BJ (cell line): ENCODE measurements at regions not wholly inside any gene's neighbourhood (a gene's known extent, or its start where the extent isn't known, plus 50 kb on each side); places are given as distances from the start of the nearest gene placed in this dataset.
"Not testable (repeated sequence)": the region's sequence is repeated elsewhere in the genome, so short reads cannot be mapped to it uniquely, and the experiment has no call there.

ENCODE experiments used
- CTCF ChIA-PET: fragments of 350-600 bp; formaldehyde crosslinking; extraction: SDS; loops from one replicate; lab custom pipeline; 2021; ENCODE audit warnings: antibody characterized with exemption, inconsistent platforms; lab: Yijun Ruan, JAX
- POLR2A ChIA-PET: fragments of 300-600 bp; sonication (Branson Sonifier 250); formaldehyde crosslinking; extraction: SDS; loops from one replicate; lab custom pipeline; 2021; ENCODE audit warnings: antibody characterized with exemption; lab: Charles Lee
- DNase-seq: peaks from one replicate; pipeline ENCODE4 v3.0.0-alpha.2; 2011; ENCODE audit warnings: low read depth
- H3K27me3 ChIP-seq: 2 replicates; pipeline ENCODE4 v1.6.0; 2011; ENCODE audit warnings: low read length; ENCODE audit not compliant: control insufficient read depth, insufficient read depth
- H3K36me3 ChIP-seq: 2 replicates; pipeline ENCODE4 v1.5.1; 2011; ENCODE audit warnings: low read length; ENCODE audit not compliant: control insufficient read depth, insufficient read depth
- H3K4me3 ChIP-seq: 2 replicates; pipeline ENCODE4 v1.5.1; 2011; ENCODE audit warnings: low read depth, mild to moderate bottlenecking, control low read depth, low read length
- CTCF ChIP-seq: IDR thresholded peaks from 2 replicates; pipeline ENCODE4 v1.5.1; 2011; ENCODE audit warnings: low read depth, mild to moderate bottlenecking, control low read depth, inconsistent platforms, low read length, moderate library complexity; ENCODE audit not compliant: insufficient read depth

- POLR2A ChIA-PET = no interaction called here
- no peak for TF ChIP-seq CTCF
- CTCF ChIA-PET = no interaction called here
- Histone ChIP-seq H3K27me3 (no peaks in the 10 kb centered on the region), H3K4me3 (no peak overlapping the region), H3K36me3 (no peaks in the 10 kb centered on the region)
- DNase-seq = no peak
These were observed 148.1 kb upstream of the ZNF92 start for GRCh38 chr7:65225422-65226006.

- no peak for TF ChIP-seq CTCF
- CTCF ChIA-PET = no interaction called here
- no peaks in the 10 kb centered on the region for H3K36me3 ChIP-seq
- POLR2A ChIA-PET = no interaction called here
- no peaks in the 10 kb centered on the region for H3K27me3 ChIP-seq
- H3K4me3 ChIP-seq = no peak overlapping the region
- no peak for DNase-seq
These were observed 151.0 kb upstream of the ZNF92 start for GRCh38 chr7:65222655-65223054.

- ChIA-PET CTCF (no interaction called here), POLR2A (no interaction called here)
- H3K4me3 ChIP-seq = no peak overlapping the region
- H3K36me3 ChIP-seq = no peaks in the 10 kb centered on the region
- H3K27me3 ChIP-seq = no peaks in the 10 kb centered on the region
- TF ChIP-seq CTCF = no peak
- DNase-seq = no peak
These were observed 152.0 kb upstream of the ZNF92 start for GRCh38 chr7:65221683-65222082.

GRCh38 chr7:65219623-65220022 is 154.0 kb upstream of the ZNF92 start:
- no peaks in the 10 kb centered on the region for H3K27me3 ChIP-seq
- no peak for DNase-seq
- no peaks in the 10 kb centered on the region for H3K36me3 ChIP-seq
- H3K4me3 ChIP-seq = no peak overlapping the region
- ChIA-PET POLR2A (no interaction called here), CTCF (interaction anchor here (0.8 to 1.0 kb wide), 2 partner anchors 87 to 269 kb away, joined by 3 to 4 read pairs; no protein-coding TSS in a partner anchor)
- TF ChIP-seq CTCF = no peak

GRCh38 chr7:65216469-65216868 is 157.2 kb upstream of the ZNF92 start:
- TF ChIP-seq CTCF = peak; percentile 67
- ChIA-PET CTCF (interaction anchor here (0.6 to 0.9 kb wide), 4 partner anchors 91 to 1559 kb away, joined by 3 to 6 read pairs (median 4); no protein-coding TSS in a partner anchor), POLR2A (no interaction called here)
- Histone ChIP-seq H3K36me3 (no peaks in the 10 kb centered on the region), H3K4me3 (no peak overlapping the region), H3K27me3 (no peaks in the 10 kb centered on the region)
- no peak for DNase-seq

GRCh38 chr7:65213260-65213659 is 160.4 kb upstream of the ZNF92 start:
- H3K27me3 ChIP-seq, CTCF ChIA-PET, H3K36me3 ChIP-seq, POLR2A ChIA-PET, H3K4me3 ChIP-seq, DNase-seq: not testable (repeated sequence)

- H3K4me3 ChIP-seq, H3K27me3 ChIP-seq, H3K36me3 ChIP-seq, CTCF ChIA-PET, POLR2A ChIA-PET, DNase-seq: not testable (repeated sequence)
These were observed 174.4 kb upstream of the ZNF92 start for GRCh38 chr7:65199221-65199620.

- DNase-seq, H3K36me3 ChIP-seq, CTCF ChIA-PET, POLR2A ChIA-PET, H3K27me3 ChIP-seq, H3K4me3 ChIP-seq: not testable (repeated sequence)
These were observed 180.2 kb upstream of the ZNF92 start for GRCh38 chr7:65193334-65194058.
